ENCODE measurements at regions not wholly inside any gene's neighbourhood (a gene's known extent, or its start where the extent isn't known, plus 50 kb on each side); places are given as distances from the start of the nearest gene placed in this dataset.

DNA sequence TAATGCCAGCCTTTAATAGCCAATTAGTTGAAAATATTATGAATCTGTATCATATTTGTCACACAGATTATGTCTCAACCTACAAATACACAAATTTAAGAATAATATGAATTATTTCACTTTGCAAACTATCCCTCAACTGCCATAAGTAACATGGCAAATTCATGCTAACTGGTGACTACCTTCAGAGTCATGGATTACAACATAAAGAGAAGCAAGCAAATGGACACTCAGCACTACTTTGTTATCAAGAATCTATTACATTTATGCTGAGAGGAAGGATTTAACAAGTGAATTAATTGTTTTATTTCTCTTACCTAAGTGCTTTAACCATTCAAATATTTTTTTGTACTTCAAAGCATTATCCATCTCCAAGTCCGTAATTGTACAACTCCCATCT lies 103.1 kb upstream of the BCL6 start:
- H3K36me3 ChIP-seq: no peaks in the 10 kb centered on the region
- no peaks in the 10 kb centered on the region for H3K4me1 ChIP-seq
- intact Hi-C loops (cut with DNase I): no loop called here
- no peak for DNase-seq (ENCODE audit: low spot score in 2 of 2)
- H3K4me3 ChIP-seq: no peak overlapping the region
- H3K9me3 ChIP-seq: no peaks in the 10 kb centered on the region
- H3K27me3 ChIP-seq: no peaks in the 10 kb centered on the region
- TF ChIP-seq, protein P1, sequence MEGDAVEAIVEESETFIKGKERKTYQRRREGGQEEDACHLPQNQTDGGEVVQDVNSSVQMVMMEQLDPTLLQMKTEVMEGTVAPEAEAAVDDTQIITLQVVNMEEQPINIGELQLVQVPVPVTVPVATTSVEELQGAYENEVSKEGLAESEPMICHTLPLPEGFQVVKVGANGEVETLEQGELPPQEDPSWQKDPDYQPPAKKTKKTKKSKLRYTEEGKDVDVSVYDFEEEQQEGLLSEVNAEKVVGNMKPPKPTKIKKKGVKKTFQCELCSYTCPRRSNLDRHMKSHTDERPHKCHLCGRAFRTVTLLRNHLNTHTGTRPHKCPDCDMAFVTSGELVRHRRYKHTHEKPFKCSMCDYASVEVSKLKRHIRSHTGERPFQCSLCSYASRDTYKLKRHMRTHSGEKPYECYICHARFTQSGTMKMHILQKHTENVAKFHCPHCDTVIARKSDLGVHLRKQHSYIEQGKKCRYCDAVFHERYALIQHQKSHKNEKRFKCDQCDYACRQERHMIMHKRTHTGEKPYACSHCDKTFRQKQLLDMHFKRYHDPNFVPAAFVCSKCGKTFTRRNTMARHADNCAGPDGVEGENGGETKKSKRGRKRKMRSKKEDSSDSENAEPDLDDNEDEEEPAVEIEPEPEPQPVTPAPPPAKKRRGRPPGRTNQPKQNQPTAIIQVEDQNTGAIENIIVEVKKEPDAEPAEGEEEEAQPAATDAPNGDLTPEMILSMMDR (IDR thresholded peaks at IDR 0.05): no peak
- no peak overlapping the region for H3K27ac ChIP-seq

DNA sequence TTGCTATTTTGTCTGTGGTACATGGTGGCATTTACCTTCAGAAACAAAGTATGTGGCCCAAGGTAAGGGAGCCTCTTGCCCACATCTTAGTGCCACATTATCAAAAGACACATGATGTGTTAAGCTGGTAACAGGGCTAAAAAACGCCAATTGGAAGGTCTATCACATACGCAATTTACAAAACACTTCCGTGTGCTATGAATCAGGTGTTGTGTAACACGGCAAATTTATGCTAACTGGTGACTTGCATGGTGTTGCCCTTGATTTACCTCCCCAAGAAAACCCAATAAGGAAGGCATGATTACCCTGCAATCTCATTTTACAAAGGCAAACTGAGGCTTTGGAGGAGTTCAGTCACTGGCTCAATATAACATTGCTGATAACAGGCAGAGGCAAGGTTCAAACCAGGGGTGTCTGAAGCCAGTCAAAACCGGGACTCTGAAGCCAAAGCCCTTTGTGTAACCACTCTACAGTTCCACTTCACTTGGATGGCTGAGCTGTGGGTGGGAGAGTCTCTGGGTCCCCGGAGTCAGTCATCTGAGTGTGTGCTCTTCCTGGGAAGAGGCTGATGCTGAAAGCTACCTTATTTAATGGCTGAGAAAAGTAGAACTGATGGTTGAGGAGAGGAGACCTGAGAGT lies 103.9 kb upstream of the BCL6 start:
- Histone ChIP-seq H3K4me1 (no peaks in the 10 kb centered on the region), H3K4me3 (no peak overlapping the region), H3K36me3 (no peaks in the 10 kb centered on the region), H3K27ac (no peak overlapping the region), H3K9me3 (no peaks in the 10 kb centered on the region), H3K27me3 (no peaks in the 10 kb centered on the region)
- DNase-seq (ENCODE audit: low spot score in 2 of 2): no peak
- intact Hi-C loops (cut with DNase I): no loop called here
- TF ChIP-seq, protein P1 (IDR thresholded peaks at IDR 0.05): no peak

DNA sequence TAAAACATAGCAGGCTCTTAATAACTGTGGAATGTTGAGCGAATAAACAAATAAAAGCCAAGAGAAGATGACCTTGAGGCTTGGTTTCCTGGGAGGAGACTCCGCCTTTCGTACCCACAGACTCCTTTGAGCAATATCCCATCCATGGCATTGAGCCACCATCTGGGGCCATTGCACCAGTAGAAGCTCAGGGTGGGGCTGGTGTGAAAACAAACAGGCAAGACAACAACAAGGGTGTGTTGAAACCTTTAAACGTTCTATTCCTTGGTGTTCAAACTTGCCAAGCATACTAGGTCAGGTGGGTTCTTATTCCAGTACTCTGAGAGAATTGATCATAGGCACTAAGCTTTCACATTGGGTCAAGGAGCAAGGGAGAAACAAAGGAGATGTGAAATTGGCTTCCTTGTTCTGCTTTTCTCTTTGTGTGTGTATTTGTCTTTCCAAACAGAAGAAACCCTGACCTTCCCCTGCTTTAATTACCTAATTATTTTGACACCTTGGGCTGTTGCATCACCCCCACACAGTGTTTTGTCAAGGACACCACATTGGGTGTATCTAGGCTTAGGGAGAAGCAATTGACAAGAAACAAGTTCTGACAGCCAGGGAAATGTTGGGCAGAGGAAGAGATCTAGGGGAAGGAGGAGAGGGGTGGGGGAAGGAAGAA lies 105.1 kb upstream of the BCL6 start:
- no peak for DNase-seq (ENCODE audit: low spot score in 2 of 2)
- no peak overlapping the region for H3K4me3 ChIP-seq

DNA sequence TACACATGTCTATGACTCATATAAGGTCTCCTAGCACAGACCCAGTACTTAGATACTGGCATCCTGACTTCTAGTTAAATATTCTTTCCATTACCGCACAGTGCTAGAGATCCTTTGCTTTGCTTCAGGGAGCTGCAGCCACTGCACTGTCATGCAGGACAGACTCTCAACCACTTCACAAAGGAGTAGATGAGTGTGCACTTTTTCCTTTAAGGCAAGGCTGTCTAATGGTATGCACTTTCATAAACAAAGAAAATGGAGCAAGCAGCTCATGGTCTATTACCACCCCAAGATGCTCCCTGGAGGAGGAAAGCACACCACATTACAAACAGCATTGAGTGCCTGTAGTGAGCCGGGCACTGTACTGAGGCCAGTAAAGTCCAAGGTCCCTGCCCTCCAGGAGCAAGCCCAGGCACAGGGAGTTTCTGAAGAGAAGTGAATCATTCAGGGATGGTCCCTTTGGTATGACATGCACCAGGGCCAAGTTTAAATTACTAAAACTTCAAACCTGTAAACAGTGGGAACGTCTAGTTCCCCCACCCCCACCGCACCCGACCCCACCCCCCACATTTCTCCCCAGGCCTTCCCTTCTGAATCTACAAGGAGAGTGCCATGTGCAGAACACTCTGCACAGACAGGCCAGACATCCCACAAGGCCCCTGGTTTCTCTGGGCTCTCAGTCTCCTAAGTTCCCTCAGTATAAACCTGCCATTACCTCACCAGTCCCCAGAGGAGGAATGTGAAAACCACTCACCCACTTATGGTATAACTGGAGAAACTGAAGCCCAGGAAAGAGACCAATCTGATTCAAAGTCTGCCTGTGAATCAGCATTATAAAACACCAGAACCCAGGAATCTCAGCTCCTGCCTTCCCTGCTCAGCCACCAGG lies 107.8 kb upstream of the BCL6 start:
- H3K36me3 ChIP-seq: no peaks in the 10 kb centered on the region
- no peak overlapping the region for H3K27ac ChIP-seq
- TF ChIP-seq, protein P1 (IDR thresholded peaks at IDR 0.05): no peak
- H3K4me1 ChIP-seq: no peaks in the 10 kb centered on the region
- H3K4me3 ChIP-seq: no peak overlapping the region
- intact Hi-C loops (cut with DNase I): no loop called here
- DNase-seq (ENCODE audit: low spot score in 2 of 2): no peak
- no peaks in the 10 kb centered on the region for H3K27me3 ChIP-seq
- no peaks in the 10 kb centered on the region for H3K9me3 ChIP-seq

More for the DNA sequence above, 105.1 kb upstream of the BCL6 start:
- Histone ChIP-seq H3K27me3 (no peaks in the 10 kb centered on the region), H3K36me3 (no peaks in the 10 kb centered on the region), H3K4me1 (no peaks in the 10 kb centered on the region), H3K9me3 (no peaks in the 10 kb centered on the region), H3K27ac (no peak overlapping the region)
- TF ChIP-seq, protein P1 (IDR thresholded peaks at IDR 0.05): no peak
- intact Hi-C loops (cut with DNase I): no loop called here

DNA sequence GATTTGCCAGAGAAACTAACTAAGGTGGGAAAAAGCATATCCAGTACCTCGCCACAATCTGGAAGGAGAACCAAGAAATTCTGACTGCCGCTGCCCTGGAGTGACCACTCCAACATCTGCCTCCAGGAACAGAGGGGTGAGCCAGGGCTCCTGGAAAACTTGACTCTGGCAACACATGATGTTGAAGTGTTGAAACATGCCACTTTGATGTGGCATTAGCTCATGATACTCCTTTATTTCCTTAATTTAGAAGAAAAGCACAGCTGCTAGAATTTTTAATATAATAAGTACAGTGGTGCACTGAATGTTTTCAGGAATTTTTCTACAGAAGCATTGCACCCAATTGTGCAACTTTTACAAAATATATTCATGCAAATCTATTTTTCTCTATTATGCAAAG lies 109.9 kb upstream of the BCL6 start:
- Histone ChIP-seq H3K27me3 (no peaks in the 10 kb centered on the region), H3K4me3 (no peak overlapping the region), H3K27ac (no peak overlapping the region), H3K9me3 (no peaks in the 10 kb centered on the region), H3K36me3 (no peaks in the 10 kb centered on the region), H3K4me1 (no peaks in the 10 kb centered on the region)
- TF ChIP-seq, protein P1 (IDR thresholded peaks at IDR 0.05): no peak
- no peak for DNase-seq (ENCODE audit: low spot score in 2 of 2)
- intact Hi-C loops (cut with DNase I): no loop called here

All from ascending aorta (tissue), 2 donors.